HG03095 (cell line): ENCODE measurements at regions not wholly inside any gene's neighbourhood (a gene's known extent, or its start where the extent isn't known, plus 50 kb on each side); places are given as distances from the start of the nearest gene placed in this dataset.
"Not testable (repeated sequence)": the region's sequence is repeated elsewhere in the genome, so short reads cannot be mapped to it uniquely, and the experiment has no call there.

Source experiments
- ATAC-seq: cut with Tn5 transposase; IDR thresholded peaks from one replicate; pipeline ENCODE4 v1.9.1; 2021; ENCODE audit warnings: moderate library complexity; ENCODE audit not compliant: unreplicated experiment

GRCh38 chr3:157858821-157859220 lies 247.4 kb downstream of the SHOX2 start:
- no peak for ATAC-seq

GRCh38 chr3:157857440-157857839 lies 248.8 kb downstream of the SHOX2 start:
- no peak for ATAC-seq

GRCh38 chr3:157856078-157856939 lies 249.9 kb downstream of the SHOX2 start:
- no peak for ATAC-seq

GRCh38 chr3:157845839-157846238 lies 260.4 kb downstream of the SHOX2 start:
- not testable (repeated sequence) for ATAC-seq

- no peak for ATAC-seq
Measured at GRCh38 chr3:157844800-157845565, 261.2 kb downstream of the SHOX2 start.

- no peak for ATAC-seq
Measured at GRCh38 chr3:157844216-157844615, 262.0 kb downstream of the SHOX2 start.

GRCh38 chr3:157841029-157841428 lies 265.2 kb downstream of the SHOX2 start:
- no peak for ATAC-seq

- no peak for ATAC-seq
Measured at GRCh38 chr3:157840564-157840963, 265.7 kb downstream of the SHOX2 start.

GRCh38 chr3:157838457-157838856 lies 267.8 kb downstream of the SHOX2 start:
- ATAC-seq, result no peak

- no peak for ATAC-seq
Measured at GRCh38 chr3:157837336-157837735, 268.9 kb downstream of the SHOX2 start.

- no peak for ATAC-seq
Measured at GRCh38 chr3:157836022-157836421, 270.2 kb downstream of the SHOX2 start.

GRCh38 chr3:157832588-157832987 lies 273.6 kb downstream of the SHOX2 start:
- ATAC-seq, result no peak

- no peak for ATAC-seq
Measured at GRCh38 chr3:157830556-157831236, 275.5 kb downstream of the SHOX2 start.

GRCh38 chr3:157829786-157830185 lies 276.4 kb downstream of the SHOX2 start:
- no peak for ATAC-seq

- no peak for ATAC-seq
Measured at GRCh38 chr3:157824281-157824680, 281.9 kb downstream of the SHOX2 start.

GRCh38 chr3:157823050-157823449 lies 283.2 kb downstream of the SHOX2 start:
- ATAC-seq, result no peak

- ATAC-seq, result no peak
Measured at GRCh38 chr3:157820157-157820517, 286.1 kb downstream of the SHOX2 start.

- no peak for ATAC-seq
Measured at GRCh38 chr3:157819270-157820156, 286.7 kb downstream of the SHOX2 start.

- no peak for ATAC-seq
Measured at GRCh38 chr3:157816896-157817295, 289.3 kb downstream of the SHOX2 start.

- ATAC-seq, result no peak
Measured at GRCh38 chr3:157816296-157816695, 289.9 kb downstream of the SHOX2 start.

- ATAC-seq, result no peak
Measured at GRCh38 chr3:157815739-157816138, 290.5 kb downstream of the SHOX2 start.
